ENCODE measurements at regions not wholly inside any gene's neighbourhood (a gene's known extent, or its start where the extent isn't known, plus 50 kb on each side); places are given as distances from the start of the nearest gene placed in this dataset.

DNA sequence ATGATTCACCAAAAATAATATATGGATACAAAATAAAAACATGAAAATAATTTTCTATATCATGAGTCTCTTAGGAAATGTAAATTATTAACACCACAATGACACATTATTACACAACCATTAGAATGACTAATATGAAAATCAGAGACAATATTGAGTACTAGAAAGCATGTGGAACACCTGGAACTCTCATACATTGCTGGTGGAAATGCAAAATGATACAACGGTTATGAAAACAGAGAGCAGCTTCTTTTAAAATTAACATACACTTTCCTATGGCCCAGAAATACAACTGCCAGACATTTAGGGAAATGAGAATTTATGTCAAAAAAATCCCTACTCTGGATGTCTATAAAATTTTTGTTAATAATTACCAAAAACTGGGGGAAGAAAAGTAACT lies 853.3 kb upstream of the MAN1A1 start:
- TF ChIP-seq ZZZ3 (CRISPR knock-in tag; IDR thresholded peaks at IDR 0.05; ENCODE audit: borderline replicate concordance), result no peak
- TF ChIP-seq CEBPB (IDR thresholded peaks at IDR 0.05; ENCODE audit: borderline replicate concordance, low read depth, low read length), result peak; percentile 29; the same call in 1 of the 2 replicates
- Histone ChIP-seq H3K9me3 (ENCODE audit: low read length) (no peaks in the 10 kb centered on the region), H3K9ac (ENCODE audit: insufficient read depth, low read depth, low read length) (no peak overlapping the region), H3K4me2 (ENCODE audit: low read depth, low read length) (no peak overlapping the region), H3K36me3 (replicated peaks in 1 of 2; ENCODE audit: control insufficient read depth in 1 of 2, insufficient read depth in 2 of 2, low read length in 2 of 2) (no peaks in the 10 kb centered on the region), H3K27ac (ENCODE audit: extremely low read length, insufficient read depth, low read length) (no peak overlapping the region), H2AFZ (ENCODE audit: low read length) (no peak overlapping the region), H4K20me1 (ENCODE audit: insufficient read depth, low read length) (no peaks in the 10 kb centered on the region), H3K27me3 (ENCODE audit: control insufficient read depth in 1 of 2, insufficient read depth in 2 of 2, low read length in 2 of 2) (no peaks in the 10 kb centered on the region), H3K4me1 (ENCODE audit: insufficient read depth, low read length) (no peaks in the 10 kb centered on the region), H3K4me3 (replicated peaks in 1 of 3; ENCODE audit: insufficient read depth in 1 of 3, low read depth in 2 of 3, low read length in 3 of 3) (no peak overlapping the region), H3K79me2 (ENCODE audit: insufficient read depth, low read length) (no peaks in the 10 kb centered on the region)
- POLR2A ChIA-PET, result no interaction called here
- ATAC-seq (no peak), DNase-seq (ENCODE audit: low spot score) (no peak), FAIRE-seq (no peak)
- TSS peak; percentile 8 for BruUV-seq (replicated peaks)
- CTCF ChIA-PET (ENCODE audit: low intra/inter-chr PET ratio, low total read pairs), result no interaction called here
- intact Hi-C loops (cut with micrococcal nuclease; ENCODE audit: unreplicated experiment), result no loop called here
- WGBS (ENCODE audit: low lambda C conversion rate), result 97% methylated on average over 1 of the region's 1 CpG
- in situ Hi-C loops (cut with HindIII; ENCODE audit: extremely low pct_ligation_motif_present, low pct_unique_long_range_greater_than_20kb), result no loop called here

DNA sequence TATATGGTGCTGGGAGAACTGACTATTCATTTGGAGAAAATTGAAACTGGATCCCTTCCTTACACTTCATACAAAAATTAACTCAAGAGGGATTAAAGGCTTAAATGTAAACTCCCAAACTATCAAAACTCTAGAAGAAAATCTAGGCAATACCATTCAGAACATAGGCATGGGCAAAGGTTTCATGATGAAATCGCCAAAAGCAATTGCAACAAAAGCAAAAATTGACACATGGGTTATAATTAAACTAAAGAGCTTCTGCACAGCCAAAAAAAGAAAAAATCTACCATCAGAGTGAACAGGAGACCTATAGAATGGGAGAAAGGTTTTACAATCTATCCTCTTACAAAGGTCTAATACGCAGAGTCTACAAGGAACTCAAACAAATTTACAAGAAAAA lies 851.3 kb upstream of the MAN1A1 start:
- H3K9ac ChIP-seq (ENCODE audit: insufficient read depth, low read depth, low read length), result no peak overlapping the region
- no peaks in the 10 kb centered on the region for H3K36me3 ChIP-seq (replicated peaks in 1 of 2; ENCODE audit: control insufficient read depth in 1 of 2, insufficient read depth in 2 of 2, low read length in 2 of 2)
- no peak overlapping the region for H2AFZ ChIP-seq (ENCODE audit: low read length)
- no peak overlapping the region for H3K4me2 ChIP-seq (ENCODE audit: low read depth, low read length)
- H3K27me3 ChIP-seq (ENCODE audit: control insufficient read depth in 1 of 2, insufficient read depth in 2 of 2, low read length in 2 of 2), result no peaks in the 10 kb centered on the region
- in situ Hi-C loops (cut with HindIII; ENCODE audit: extremely low pct_ligation_motif_present, low pct_unique_long_range_greater_than_20kb), result no loop called here
- FAIRE-seq (no peak), DNase-seq (ENCODE audit: low spot score) (no peak), ATAC-seq (no peak)
- ChIA-PET POLR2A (no interaction called here), CTCF (ENCODE audit: low intra/inter-chr PET ratio, low total read pairs) (no interaction called here)
- H3K79me2 ChIP-seq (ENCODE audit: insufficient read depth, low read length), result no peaks in the 10 kb centered on the region
- 88% methylated on average over 2 of the region's 2 CpGs for WGBS (ENCODE audit: low lambda C conversion rate)
- H3K4me1 ChIP-seq (ENCODE audit: insufficient read depth, low read length), result no peaks in the 10 kb centered on the region
- H4K20me1 ChIP-seq (ENCODE audit: insufficient read depth, low read length), result no peaks in the 10 kb centered on the region
- intact Hi-C loops (cut with micrococcal nuclease; ENCODE audit: unreplicated experiment), result no loop called here
- no peak overlapping the region for H3K27ac ChIP-seq (ENCODE audit: extremely low read length, insufficient read depth, low read length)
- H3K4me3 ChIP-seq (replicated peaks in 1 of 3; ENCODE audit: insufficient read depth in 1 of 3, low read depth in 2 of 3, low read length in 3 of 3), result no peak overlapping the region
- no peaks in the 10 kb centered on the region for H3K9me3 ChIP-seq (ENCODE audit: low read length)
- TF ChIP-seq PRPF4 (IDR thresholded peaks at IDR 0.05; ENCODE audit: low read depth, low read length, poor library complexity, severe bottlenecking) (no peak), TARDBP (CRISPR knock-in tag; IDR thresholded peaks at IDR 0.05) (no peak), ZBTB7B (CRISPR knock-in tag; IDR thresholded peaks at IDR 0.05) (no peak), NONO (IDR thresholded peaks at IDR 0.05) (no peak), NONO (CRISPR knock-in tag; conservative IDR thresholded peaks at IDR 0.05) (no peak), SOX5 (CRISPR knock-in tag; IDR thresholded peaks at IDR 0.05; ENCODE audit: borderline replicate concordance) (no peak), SP2 (CRISPR knock-in tag; IDR thresholded peaks at IDR 0.05) (no peak)
- BruUV-seq (replicated peaks), result no TSS peak
